ENCODE measurements at regions not wholly inside any gene's neighbourhood (a gene's known extent, or its start where the extent isn't known, plus 50 kb on each side); places are given as distances from the start of the nearest gene placed in this dataset.
"Not testable (repeated sequence)": the region's sequence is repeated elsewhere in the genome, so short reads cannot be mapped to it uniquely, and the experiment has no call there.

DNA sequence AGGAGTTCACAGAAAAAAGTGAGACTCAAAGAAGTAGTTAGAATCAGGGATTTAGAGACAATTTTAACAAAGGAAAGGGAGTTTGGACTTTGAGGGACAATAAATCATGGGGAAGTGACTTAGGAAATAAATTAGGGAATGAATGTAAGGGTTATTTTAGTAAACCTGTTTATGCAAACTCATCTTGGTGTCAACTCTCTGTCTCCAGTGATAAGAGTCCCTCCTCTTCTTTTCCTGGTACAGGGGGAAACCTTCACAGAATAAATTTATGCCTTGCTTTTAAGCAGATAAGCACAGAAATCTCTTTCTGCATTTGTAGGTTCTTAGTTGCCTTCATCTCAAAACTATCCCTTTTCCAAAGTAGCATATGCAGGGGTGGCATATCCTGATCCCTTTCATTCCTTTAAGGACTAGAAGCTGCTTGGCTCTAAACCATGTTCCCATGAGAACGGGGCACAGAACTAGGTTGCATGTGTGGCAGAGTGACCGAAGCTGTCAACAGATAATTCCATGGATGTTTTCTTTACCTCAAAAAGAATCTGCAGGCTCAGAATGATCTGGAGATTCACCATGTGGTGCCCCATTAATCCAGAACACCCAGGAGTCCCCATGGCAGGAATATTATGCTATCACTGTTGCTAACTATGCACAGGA is 155.4 kb downstream of the ZNF648 start:
- no peak overlapping the region for H3K4me3 ChIP-seq (ENCODE audit: low read depth, low read length)
- no peak overlapping the region for H3K4me2 ChIP-seq (ENCODE audit: low read length)
- H3K4me1 ChIP-seq = no peaks in the 10 kb centered on the region
- no peak overlapping the region for H3K27ac ChIP-seq
- H3K36me3 ChIP-seq (ENCODE audit: control insufficient read depth, insufficient read depth, low read length) = no peaks in the 10 kb centered on the region
- no peaks in the 10 kb centered on the region for H3K79me2 ChIP-seq
- H3K27me3 ChIP-seq (ENCODE audit: control insufficient read depth, insufficient read depth, low read length) = no peaks in the 10 kb centered on the region
- no peak overlapping the region for H3K9ac ChIP-seq
- H2AFZ ChIP-seq = no peak overlapping the region
- TF ChIP-seq, protein P1, sequence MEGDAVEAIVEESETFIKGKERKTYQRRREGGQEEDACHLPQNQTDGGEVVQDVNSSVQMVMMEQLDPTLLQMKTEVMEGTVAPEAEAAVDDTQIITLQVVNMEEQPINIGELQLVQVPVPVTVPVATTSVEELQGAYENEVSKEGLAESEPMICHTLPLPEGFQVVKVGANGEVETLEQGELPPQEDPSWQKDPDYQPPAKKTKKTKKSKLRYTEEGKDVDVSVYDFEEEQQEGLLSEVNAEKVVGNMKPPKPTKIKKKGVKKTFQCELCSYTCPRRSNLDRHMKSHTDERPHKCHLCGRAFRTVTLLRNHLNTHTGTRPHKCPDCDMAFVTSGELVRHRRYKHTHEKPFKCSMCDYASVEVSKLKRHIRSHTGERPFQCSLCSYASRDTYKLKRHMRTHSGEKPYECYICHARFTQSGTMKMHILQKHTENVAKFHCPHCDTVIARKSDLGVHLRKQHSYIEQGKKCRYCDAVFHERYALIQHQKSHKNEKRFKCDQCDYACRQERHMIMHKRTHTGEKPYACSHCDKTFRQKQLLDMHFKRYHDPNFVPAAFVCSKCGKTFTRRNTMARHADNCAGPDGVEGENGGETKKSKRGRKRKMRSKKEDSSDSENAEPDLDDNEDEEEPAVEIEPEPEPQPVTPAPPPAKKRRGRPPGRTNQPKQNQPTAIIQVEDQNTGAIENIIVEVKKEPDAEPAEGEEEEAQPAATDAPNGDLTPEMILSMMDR (IDR thresholded peaks at IDR 0.05) = no peak
- H3K9me3 ChIP-seq (ENCODE audit: control insufficient read depth, low read length) = no peaks in the 10 kb centered on the region

DNA sequence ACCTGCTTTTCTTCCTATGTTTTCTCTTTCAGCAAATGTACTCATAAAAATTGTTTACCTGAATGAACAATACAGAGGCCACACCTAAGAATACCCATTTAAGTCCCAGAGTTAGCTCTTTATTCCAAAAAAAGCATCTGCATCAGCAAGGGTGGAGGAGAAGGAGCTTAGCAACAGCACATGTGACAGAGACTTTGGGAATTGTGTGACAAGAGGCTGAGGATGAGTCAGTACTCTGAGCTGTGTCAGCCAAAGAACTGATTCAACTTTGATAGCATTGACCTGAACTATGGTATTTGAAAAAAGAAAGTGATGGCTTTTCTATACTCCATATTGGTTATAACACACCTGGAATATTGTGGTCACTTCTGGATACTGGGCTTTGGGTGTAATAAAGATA is 162.7 kb downstream of the ZNF648 start:
- H3K79me2 ChIP-seq = no peaks in the 10 kb centered on the region
- H3K4me2 ChIP-seq (ENCODE audit: low read length) = no peak overlapping the region
- TF ChIP-seq, protein P1 (IDR thresholded peaks at IDR 0.05) = no peak
- no peak overlapping the region for H3K27ac ChIP-seq
- no peak overlapping the region for H3K4me3 ChIP-seq (ENCODE audit: low read depth, low read length)
- no peak overlapping the region for H2AFZ ChIP-seq
- H3K36me3 ChIP-seq (ENCODE audit: control insufficient read depth, insufficient read depth, low read length) = no peaks in the 10 kb centered on the region
- no peaks in the 10 kb centered on the region for H3K9me3 ChIP-seq (ENCODE audit: control insufficient read depth, low read length)
- no peak overlapping the region for H3K9ac ChIP-seq
- H3K4me1 ChIP-seq = no peaks in the 10 kb centered on the region
- no peaks in the 10 kb centered on the region for H3K27me3 ChIP-seq (ENCODE audit: control insufficient read depth, insufficient read depth, low read length)

DNA sequence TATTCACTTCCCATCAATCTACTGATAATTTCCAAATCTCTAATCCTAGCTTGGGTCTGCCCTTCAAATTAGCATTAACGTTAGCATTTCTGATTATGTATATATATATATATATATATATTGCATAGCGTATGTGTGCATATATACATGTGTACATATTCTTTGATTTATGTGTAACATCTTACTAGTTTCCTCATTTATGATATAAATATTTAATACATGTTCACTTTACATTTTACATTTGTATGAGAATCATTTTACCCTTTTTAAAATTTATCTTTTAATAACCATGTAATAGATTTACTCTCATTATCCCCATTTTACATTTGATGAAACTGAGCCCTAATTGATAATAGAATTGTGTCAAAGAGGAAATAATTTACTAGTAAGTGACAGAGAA is 164.7 kb downstream of the ZNF648 start:
- Histone ChIP-seq H3K27me3 (ENCODE audit: control insufficient read depth, insufficient read depth, low read length) (no peaks in the 10 kb centered on the region), H3K9ac (no peak overlapping the region), H3K4me2 (ENCODE audit: low read length) (no peak overlapping the region), H3K9me3 (ENCODE audit: control insufficient read depth, low read length) (no peaks in the 10 kb centered on the region), H2AFZ (no peak overlapping the region), H3K27ac (no peak overlapping the region), H3K79me2 (no peaks in the 10 kb centered on the region), H3K4me3 (ENCODE audit: low read depth, low read length) (no peak overlapping the region), H3K36me3 (ENCODE audit: control insufficient read depth, insufficient read depth, low read length) (no peaks in the 10 kb centered on the region), H3K4me1 (no peaks in the 10 kb centered on the region)
- TF ChIP-seq, protein P1 (IDR thresholded peaks at IDR 0.05) = no peak

DNA sequence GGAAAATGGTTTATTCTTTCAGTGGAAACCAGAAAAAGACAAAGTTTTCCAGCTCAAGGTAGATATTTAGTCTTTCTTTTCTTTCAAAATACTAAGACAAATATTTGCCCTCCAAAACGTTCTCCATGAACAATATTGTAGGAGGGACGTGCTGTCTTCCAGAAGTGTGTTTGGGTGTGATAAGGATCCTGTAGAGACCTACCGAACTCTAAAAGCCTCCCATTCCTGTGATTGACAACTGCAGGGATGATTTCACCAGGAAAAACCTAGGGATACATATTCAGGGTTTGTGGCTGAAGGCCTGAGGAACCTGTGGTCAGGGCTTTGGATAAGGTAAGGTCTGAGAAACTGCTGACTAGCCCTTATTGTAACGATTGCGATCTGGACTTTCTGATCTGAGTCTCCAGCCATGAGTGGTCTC is 167.1 kb downstream of the ZNF648 start:
- Histone ChIP-seq H3K79me2 (no peaks in the 10 kb centered on the region), H3K9ac (no peak overlapping the region), H3K9me3 (ENCODE audit: control insufficient read depth, low read length) (no peaks in the 10 kb centered on the region), H3K27me3 (ENCODE audit: control insufficient read depth, insufficient read depth, low read length) (no peaks in the 10 kb centered on the region), H3K36me3 (ENCODE audit: control insufficient read depth, insufficient read depth, low read length) (no peaks in the 10 kb centered on the region), H3K27ac (no peak overlapping the region), H3K4me1 (no peaks in the 10 kb centered on the region), H3K4me2 (ENCODE audit: low read length) (no peak overlapping the region), H3K4me3 (ENCODE audit: low read depth, low read length) (no peak overlapping the region), H2AFZ (no peak overlapping the region)
- TF ChIP-seq, protein P1 (IDR thresholded peaks at IDR 0.05) = no peak

DNA sequence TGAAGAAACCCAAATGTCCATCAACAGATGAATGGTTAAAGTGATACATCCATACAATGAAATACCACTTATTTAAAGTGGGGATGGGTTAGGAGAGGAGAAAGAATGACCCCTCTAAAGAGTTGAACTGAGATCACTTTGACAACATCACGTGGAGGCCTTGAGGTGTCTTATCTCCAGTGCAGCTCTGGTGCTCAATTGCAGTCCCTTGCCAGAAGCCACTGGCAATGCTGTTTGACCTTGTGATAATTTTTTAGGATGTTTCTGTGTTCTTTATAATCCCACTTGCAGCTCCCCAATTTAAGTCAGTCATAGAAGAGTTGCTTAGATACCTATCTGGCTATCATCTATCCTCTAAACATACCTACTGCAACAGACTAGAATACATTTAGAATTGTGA is 167.6 kb downstream of the ZNF648 start:
- no peak overlapping the region for H3K27ac ChIP-seq
- no peaks in the 10 kb centered on the region for H3K36me3 ChIP-seq (ENCODE audit: control insufficient read depth, insufficient read depth, low read length)
- TF ChIP-seq, protein P1 (IDR thresholded peaks at IDR 0.05) = no peak
- H3K4me2 ChIP-seq (ENCODE audit: low read length) = no peak overlapping the region
- no peaks in the 10 kb centered on the region for H3K79me2 ChIP-seq
- H3K9ac ChIP-seq = no peak overlapping the region
- no peaks in the 10 kb centered on the region for H3K9me3 ChIP-seq (ENCODE audit: control insufficient read depth, low read length)
- no peaks in the 10 kb centered on the region for H3K4me1 ChIP-seq
- H2AFZ ChIP-seq = no peak overlapping the region
- no peak overlapping the region for H3K4me3 ChIP-seq (ENCODE audit: low read depth, low read length)
- no peaks in the 10 kb centered on the region for H3K27me3 ChIP-seq (ENCODE audit: control insufficient read depth, insufficient read depth, low read length)

DNA sequence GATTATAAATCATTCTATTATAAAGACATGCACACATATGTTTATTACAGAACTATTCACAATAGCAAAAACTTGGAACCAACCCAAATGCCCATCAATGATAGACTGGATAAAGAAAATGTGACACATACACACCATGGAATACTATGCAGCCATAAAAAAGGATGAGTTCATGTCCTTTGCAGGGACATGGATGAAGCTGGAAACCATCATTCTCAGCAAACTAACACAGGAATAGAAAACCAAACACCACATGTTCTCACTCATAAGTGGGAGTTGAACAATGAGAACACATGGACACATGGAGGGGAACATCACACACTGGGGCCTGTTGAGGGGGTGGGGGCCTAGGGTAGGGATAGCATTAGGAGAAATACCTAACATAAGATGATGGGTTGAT is 168.4 kb downstream of the ZNF648 start:
- not testable (repeated sequence) for H3K9me3 ChIP-seq (ENCODE audit: control insufficient read depth, low read length); H3K27ac ChIP-seq; H2AFZ ChIP-seq; H3K36me3 ChIP-seq (ENCODE audit: control insufficient read depth, insufficient read depth, low read length); H3K4me1 ChIP-seq; H3K4me3 ChIP-seq (ENCODE audit: low read depth, low read length); H3K9ac ChIP-seq; H3K27me3 ChIP-seq (ENCODE audit: control insufficient read depth, insufficient read depth, low read length); H3K79me2 ChIP-seq; H3K4me2 ChIP-seq (ENCODE audit: low read length)
